ENCODE measurements at regions not wholly inside any gene's neighbourhood (a gene's known extent, or its start where the extent isn't known, plus 50 kb on each side); places are given as distances from the start of the nearest gene placed in this dataset.

DNA sequence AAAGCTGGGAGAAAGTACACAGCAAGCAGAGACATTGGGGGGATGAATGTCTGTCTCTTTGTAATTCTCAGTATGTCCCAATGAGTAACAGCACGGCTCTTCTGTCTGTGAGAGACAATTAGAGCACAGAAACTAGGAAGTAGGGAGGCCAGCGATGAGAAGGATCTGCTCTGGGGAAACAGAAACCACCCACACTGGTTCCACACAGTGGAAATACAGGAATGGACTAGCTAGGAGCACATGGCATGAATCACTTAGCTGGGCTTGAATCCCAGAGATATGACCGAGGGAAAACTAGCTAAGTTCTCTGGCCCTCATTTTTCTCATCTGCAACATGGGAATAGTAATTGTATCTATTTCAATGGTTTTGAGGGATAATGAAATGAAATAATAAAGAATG lies 895.9 kb downstream of the TLE4 start:
- Histone ChIP-seq H3K9me2 (replicated peaks; ENCODE audit: control insufficient read depth, low read length) (no peaks in the 10 kb centered on the region), H4K20me1 (ENCODE audit: control insufficient read depth, insufficient read depth, low read depth, low read length) (no peaks in the 10 kb centered on the region), H3K4me3 (ENCODE audit: low read length) (no peak overlapping the region), H3K27ac (ENCODE audit: low read depth, low read length) (no peak overlapping the region), H3K79me2 (ENCODE audit: control insufficient read depth, low read length) (no peaks in the 10 kb centered on the region), H3K36me3 (ENCODE audit: control insufficient read depth, low read length) (no peaks in the 10 kb centered on the region), H3K4me2 (ENCODE audit: low read length) (no peak overlapping the region), H3K27me3 (ENCODE audit: control insufficient read depth, low read length) (no peaks in the 10 kb centered on the region), H3K4me1 (ENCODE audit: control insufficient read depth, low read length) (no peaks in the 10 kb centered on the region), H3K9me3 (ENCODE audit: control insufficient read depth, insufficient read depth, low read length) (no peaks in the 10 kb centered on the region), H3F3A (ENCODE audit: control insufficient read depth, insufficient read depth) (no peaks in the 10 kb centered on the region)
- TF ChIP-seq EZH2phosphoT487 (IDR thresholded peaks at IDR 0.05; ENCODE audit: borderline replicate concordance, low read length) = no peak
- TF ChIP-seq, protein P1, sequence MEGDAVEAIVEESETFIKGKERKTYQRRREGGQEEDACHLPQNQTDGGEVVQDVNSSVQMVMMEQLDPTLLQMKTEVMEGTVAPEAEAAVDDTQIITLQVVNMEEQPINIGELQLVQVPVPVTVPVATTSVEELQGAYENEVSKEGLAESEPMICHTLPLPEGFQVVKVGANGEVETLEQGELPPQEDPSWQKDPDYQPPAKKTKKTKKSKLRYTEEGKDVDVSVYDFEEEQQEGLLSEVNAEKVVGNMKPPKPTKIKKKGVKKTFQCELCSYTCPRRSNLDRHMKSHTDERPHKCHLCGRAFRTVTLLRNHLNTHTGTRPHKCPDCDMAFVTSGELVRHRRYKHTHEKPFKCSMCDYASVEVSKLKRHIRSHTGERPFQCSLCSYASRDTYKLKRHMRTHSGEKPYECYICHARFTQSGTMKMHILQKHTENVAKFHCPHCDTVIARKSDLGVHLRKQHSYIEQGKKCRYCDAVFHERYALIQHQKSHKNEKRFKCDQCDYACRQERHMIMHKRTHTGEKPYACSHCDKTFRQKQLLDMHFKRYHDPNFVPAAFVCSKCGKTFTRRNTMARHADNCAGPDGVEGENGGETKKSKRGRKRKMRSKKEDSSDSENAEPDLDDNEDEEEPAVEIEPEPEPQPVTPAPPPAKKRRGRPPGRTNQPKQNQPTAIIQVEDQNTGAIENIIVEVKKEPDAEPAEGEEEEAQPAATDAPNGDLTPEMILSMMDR (IDR thresholded peaks at IDR 0.05; ENCODE audit: low read depth, low read length, poor library complexity, severe bottlenecking) = no peak

DNA sequence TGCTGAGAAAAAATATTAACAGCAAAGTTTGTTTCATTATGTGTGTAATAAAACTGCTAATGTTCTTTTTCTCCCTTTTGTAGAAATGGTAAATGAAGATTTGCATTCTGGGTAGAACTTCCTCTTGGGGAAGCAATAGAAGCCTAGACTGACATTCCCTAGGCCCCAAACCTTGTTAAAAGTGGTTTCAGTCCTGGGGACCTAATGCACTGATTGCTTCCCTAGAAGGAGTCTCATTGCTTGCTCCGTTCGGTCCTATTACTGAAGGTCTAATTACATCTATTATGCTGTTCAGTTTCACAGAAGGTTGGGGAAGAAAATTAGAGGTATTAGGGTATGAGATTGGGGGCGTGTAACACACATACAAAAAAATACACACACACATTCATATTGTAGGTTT lies 893.8 kb downstream of the TLE4 start:
- no peak for TF ChIP-seq EZH2phosphoT487 (IDR thresholded peaks at IDR 0.05; ENCODE audit: borderline replicate concordance, low read length)
- TF ChIP-seq, protein P1 (IDR thresholded peaks at IDR 0.05; ENCODE audit: low read depth, low read length, poor library complexity, severe bottlenecking) = no peak
- Histone ChIP-seq H3K4me2 (ENCODE audit: low read length) (no peak overlapping the region), H3K27ac (ENCODE audit: low read depth, low read length) (no peak overlapping the region), H3K4me1 (ENCODE audit: control insufficient read depth, low read length) (no peaks in the 10 kb centered on the region), H3K36me3 (ENCODE audit: control insufficient read depth, low read length) (no peaks in the 10 kb centered on the region), H3F3A (ENCODE audit: control insufficient read depth, insufficient read depth) (no peaks in the 10 kb centered on the region), H3K4me3 (ENCODE audit: low read length) (no peak overlapping the region), H4K20me1 (ENCODE audit: control insufficient read depth, insufficient read depth, low read depth, low read length) (no peaks in the 10 kb centered on the region), H3K79me2 (ENCODE audit: control insufficient read depth, low read length) (no peaks in the 10 kb centered on the region), H3K27me3 (ENCODE audit: control insufficient read depth, low read length) (no peaks in the 10 kb centered on the region), H3K9me3 (ENCODE audit: control insufficient read depth, insufficient read depth, low read length) (no peaks in the 10 kb centered on the region), H3K9me2 (replicated peaks; ENCODE audit: control insufficient read depth, low read length) (no peaks in the 10 kb centered on the region)

DNA sequence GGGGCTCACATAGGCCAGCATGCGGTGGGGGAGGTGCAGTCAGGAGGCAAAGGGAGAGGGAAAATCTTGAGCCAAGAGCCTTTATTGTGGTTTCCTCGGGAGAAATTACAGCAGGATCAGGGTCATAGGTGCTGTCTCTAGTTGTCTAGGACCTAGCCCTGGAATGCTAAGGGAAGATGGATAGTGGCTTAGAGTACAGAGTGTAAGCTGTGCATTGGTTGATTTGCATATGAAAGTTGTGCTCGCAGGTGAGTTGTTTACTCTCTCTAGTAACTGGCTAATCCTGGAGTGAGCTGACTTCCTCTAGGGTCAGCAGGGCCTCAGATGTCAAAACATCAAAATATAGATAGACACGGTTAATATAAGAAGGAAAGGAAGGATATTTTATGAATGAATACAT lies 877.7 kb downstream of the TLE4 start:
- Histone ChIP-seq H3K27ac (ENCODE audit: low read depth, low read length) (no peak overlapping the region), H3K27me3 (ENCODE audit: control insufficient read depth, low read length) (no peaks in the 10 kb centered on the region), H3K9me2 (replicated peaks; ENCODE audit: control insufficient read depth, low read length) (no peaks in the 10 kb centered on the region), H4K20me1 (ENCODE audit: control insufficient read depth, insufficient read depth, low read depth, low read length) (no peaks in the 10 kb centered on the region), H3K9me3 (ENCODE audit: control insufficient read depth, insufficient read depth, low read length) (no peaks in the 10 kb centered on the region), H3K79me2 (ENCODE audit: control insufficient read depth, low read length) (no peaks in the 10 kb centered on the region), H3K4me3 (ENCODE audit: low read length) (no peak overlapping the region), H3K4me1 (ENCODE audit: control insufficient read depth, low read length) (no peaks in the 10 kb centered on the region), H3F3A (ENCODE audit: control insufficient read depth, insufficient read depth) (no peaks in the 10 kb centered on the region), H3K36me3 (ENCODE audit: control insufficient read depth, low read length) (no peaks in the 10 kb centered on the region), H3K4me2 (ENCODE audit: low read length) (no peak overlapping the region)
- no peak for TF ChIP-seq EZH2phosphoT487 (IDR thresholded peaks at IDR 0.05; ENCODE audit: borderline replicate concordance, low read length)
- TF ChIP-seq, protein P1 (IDR thresholded peaks at IDR 0.05; ENCODE audit: low read depth, low read length, poor library complexity, severe bottlenecking) = no peak

DNA sequence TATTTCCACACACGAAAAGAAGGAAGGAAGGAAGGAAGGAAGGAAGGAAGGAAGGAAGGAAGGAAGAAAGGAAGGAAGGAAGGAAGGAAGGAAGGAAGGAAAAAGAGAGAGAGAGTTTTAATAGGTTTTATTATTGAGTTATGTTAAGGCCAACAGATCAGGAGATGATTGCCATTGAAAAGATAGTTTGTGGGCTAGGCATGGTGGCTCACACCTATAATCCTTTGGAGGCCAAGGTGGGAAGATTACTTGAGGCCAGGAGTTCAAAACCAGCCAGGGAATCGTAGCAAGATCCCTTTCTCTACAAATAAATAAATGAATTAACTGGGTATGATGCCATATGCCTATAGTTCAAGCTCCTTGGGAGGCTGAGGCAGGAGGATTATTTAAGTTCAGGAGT lies 877.2 kb downstream of the TLE4 start:
- no peak overlapping the region for H3K27ac ChIP-seq (ENCODE audit: low read depth, low read length)
- H4K20me1 ChIP-seq (ENCODE audit: control insufficient read depth, insufficient read depth, low read depth, low read length) = no peaks in the 10 kb centered on the region
- no peaks in the 10 kb centered on the region for H3K36me3 ChIP-seq (ENCODE audit: control insufficient read depth, low read length)
- no peaks in the 10 kb centered on the region for H3K79me2 ChIP-seq (ENCODE audit: control insufficient read depth, low read length)
- H3K4me2 ChIP-seq (ENCODE audit: low read length) = no peak overlapping the region
- no peaks in the 10 kb centered on the region for H3K9me3 ChIP-seq (ENCODE audit: control insufficient read depth, insufficient read depth, low read length)
- no peaks in the 10 kb centered on the region for H3K9me2 ChIP-seq (replicated peaks; ENCODE audit: control insufficient read depth, low read length)
- no peaks in the 10 kb centered on the region for H3K27me3 ChIP-seq (ENCODE audit: control insufficient read depth, low read length)
- TF ChIP-seq, protein P1 (IDR thresholded peaks at IDR 0.05; ENCODE audit: low read depth, low read length, poor library complexity, severe bottlenecking) = no peak
- TF ChIP-seq EZH2phosphoT487 (IDR thresholded peaks at IDR 0.05; ENCODE audit: borderline replicate concordance, low read length) = no peak
- H3K4me3 ChIP-seq (ENCODE audit: low read length) = no peak overlapping the region
- no peaks in the 10 kb centered on the region for H3F3A ChIP-seq (ENCODE audit: control insufficient read depth, insufficient read depth)
- H3K4me1 ChIP-seq (ENCODE audit: control insufficient read depth, low read length) = no peaks in the 10 kb centered on the region
